HCT116 (cell line): ENCODE measurements at regions not wholly inside any gene's neighbourhood (a gene's known extent, or its start where the extent isn't known, plus 50 kb on each side); places are given as distances from the start of the nearest gene placed in this dataset.

ENCODE experiments used
- CTCF ChIP-seq, 3 experiments: fragments of 200-600 bp in 1 of 3; sonication (generic) in 1 of 3; IDR thresholded peaks in 2 of 3; conservative IDR thresholded peaks in 1 of 3; 2 replicates each; pipeline ENCODE4 v1.5.1; 2012 to 2017; ENCODE audit warnings: low read depth in 2 of 3, low read length in 2 of 3, antibody characterized with exemption in 1 of 3, borderline replicate concordance in 1 of 3, control low read depth in 1 of 3, mild to moderate bottlenecking in 1 of 3, mixed read lengths in 1 of 3, mixed run types in 1 of 3, moderate library complexity in 1 of 3; ENCODE audit not compliant: insufficient read depth in 1 of 3
- EZH2phosphoT487 ChIP-seq: fragments of 200-600 bp; IDR thresholded peaks from 2 replicates; pipeline ENCODE4 v1.6.1; 2018; ENCODE audit warnings: antibody characterized with exemption, borderline replicate concordance
- POLR2AphosphoS5 ChIP-seq: IDR thresholded peaks from 2 replicates; pipeline ENCODE4 v1.6.1; 2011; ENCODE audit warnings: mild to moderate bottlenecking, low read depth, low read length, moderate library complexity
- RAD21 ChIP-seq: IDR thresholded peaks from 2 replicates; pipeline ENCODE4 v1.6.1; 2012; ENCODE audit warnings: low read depth, mild to moderate bottlenecking
- REST ChIP-seq: IDR thresholded peaks from 2 replicates; pipeline ENCODE4 v1.6.1; 2012; ENCODE audit warnings: low read depth
- YY1 ChIP-seq: IDR thresholded peaks from 2 replicates; pipeline ENCODE4 v1.6.1; 2011; ENCODE audit warnings: low read length, low read depth, moderate library complexity, mild to moderate bottlenecking; ENCODE audit not compliant: insufficient replicate concordance; ENCODE audit errors: extremely low read depth

- TF ChIP-seq CTCF (IDR thresholded peaks at IDR 0.05 in 2 of 3, conservative IDR thresholded peaks at IDR 0.05 in 1 of 3; ENCODE audit: borderline replicate concordance in 1 of 3, insufficient read depth in 1 of 3, low read depth in 2 of 3, low read length in 2 of 3) = no peak
- no peak for TF ChIP-seq POLR2AphosphoS5
- no peak for TF ChIP-seq YY1
- no peak for TF ChIP-seq RAD21
- no peak for TF ChIP-seq REST
- TF ChIP-seq EZH2phosphoT487 = no peak
Observed at GRCh38 chr2:219861307-219861706, 233.9 kb downstream of the SLC4A3 start.
